HG02973 (cell line): ENCODE measurements at regions not wholly inside any gene's neighbourhood (a gene's known extent, or its start where the extent isn't known, plus 50 kb on each side); places are given as distances from the start of the nearest gene placed in this dataset.
"Not testable (repeated sequence)": the region's sequence is repeated elsewhere in the genome, so short reads cannot be mapped to it uniquely, and the experiment has no call there.

ENCODE experiments used
- ATAC-seq: cut with Tn5 transposase; IDR thresholded peaks from one replicate; pipeline ENCODE4 v1.9.1; 2021; ENCODE audit warnings: moderate library complexity; ENCODE audit not compliant: unreplicated experiment

- not testable (repeated sequence) for ATAC-seq
These were observed 178.9 kb upstream of the IPO5 start for GRCh38 chr13:97774391-97775100.

GRCh38 chr13:97780486-97780885 is 173.0 kb upstream of the IPO5 start:
- no peak for ATAC-seq

GRCh38 chr13:97781891-97782305 is 171.6 kb upstream of the IPO5 start:
- ATAC-seq, result no peak

- ATAC-seq, result no peak
These were observed 167.0 kb upstream of the IPO5 start for GRCh38 chr13:97786510-97786909.

GRCh38 chr13:97797553-97797952 is 155.9 kb upstream of the IPO5 start:
- no peak for ATAC-seq

GRCh38 chr13:97798171-97798821 is 155.2 kb upstream of the IPO5 start:
- ATAC-seq, result no peak

GRCh38 chr13:97798836-97799235 is 154.6 kb upstream of the IPO5 start:
- ATAC-seq, result no peak

GRCh38 chr13:97802213-97802612 is 151.3 kb upstream of the IPO5 start:
- ATAC-seq, result no peak

GRCh38 chr13:97809576-97809975 is 143.9 kb upstream of the IPO5 start:
- no peak for ATAC-seq

- ATAC-seq, result no peak
These were observed 143.3 kb upstream of the IPO5 start for GRCh38 chr13:97810152-97810551.

- ATAC-seq, result no peak
These were observed 131.1 kb upstream of the IPO5 start for GRCh38 chr13:97822377-97822776.

- ATAC-seq, result no peak
These were observed 127.0 kb upstream of the IPO5 start for GRCh38 chr13:97826421-97827012.

- ATAC-seq, result no peak
These were observed 119.2 kb upstream of the IPO5 start for GRCh38 chr13:97834250-97834649.

- ATAC-seq, result no peak
These were observed 110.3 kb upstream of the IPO5 start for GRCh38 chr13:97843189-97843588.

GRCh38 chr13:97844151-97844550 is 109.3 kb upstream of the IPO5 start:
- no peak for ATAC-seq

- peak; percentile 11 for ATAC-seq
These were observed 104.6 kb upstream of the IPO5 start for GRCh38 chr13:97848886-97849285.

GRCh38 chr13:97849305-97849704 is 104.2 kb upstream of the IPO5 start:
- ATAC-seq, result peak; percentile 94

- no peak for ATAC-seq
These were observed 102.2 kb upstream of the IPO5 start for GRCh38 chr13:97851269-97851668.

- ATAC-seq, result no peak
These were observed 101.1 kb upstream of the IPO5 start for GRCh38 chr13:97852181-97852874.

GRCh38 chr13:97853550-97853949 is 99.9 kb upstream of the IPO5 start:
- ATAC-seq, result no peak

GRCh38 chr13:97855570-97856303 is 97.7 kb upstream of the IPO5 start:
- no peak for ATAC-seq
